ENCODE measurements at regions not wholly inside any gene's neighbourhood (a gene's known extent, or its start where the extent isn't known, plus 50 kb on each side); places are given as distances from the start of the nearest gene placed in this dataset.

GRCh38 chr2:123870881-123871276 lies 154.2 kb upstream of the CNTNAP5 start:
- Histone ChIP-seq H3K4me3 (replicated peaks in 1 of 3; ENCODE audit: low read depth in 2 of 3, low read length in 3 of 3) (no peak overlapping the region), H3K4me1 (ENCODE audit: control insufficient read depth in 1 of 2, insufficient read depth in 2 of 2, low read length in 2 of 2) (no peaks in the 10 kb centered on the region), H2AFZ (ENCODE audit: insufficient read depth, low read depth, low read length, poor library complexity, severe bottlenecking) (no peak overlapping the region), H3K9me3 (replicated peaks in 1 of 2; ENCODE audit: control insufficient read depth in 1 of 2, insufficient read depth in 1 of 2, low read length in 2 of 2) (peaks cover 3 to 13% of the 10 kb centered on the region in 2 donors), H3K4me2 (replicated peaks; ENCODE audit: extremely low read depth, low read length, poor library complexity, severe bottlenecking) (no peak overlapping the region), H3K27me3 (ENCODE audit: control insufficient read depth in 2 of 2, insufficient read depth in 2 of 2, low read length in 2 of 2) (no peaks in the 10 kb centered on the region), H4K20me1 (ENCODE audit: insufficient read depth, low read length) (no peaks in the 10 kb centered on the region), H3K27ac (ENCODE audit: low read depth in 1 of 2, low read length in 2 of 2) (no peak overlapping the region), H3K9ac (ENCODE audit: insufficient read depth, low read length, poor library complexity, severe bottlenecking) (no peak overlapping the region), H3K36me3 (replicated peaks in 1 of 2; ENCODE audit: control insufficient read depth in 1 of 2, insufficient read depth in 2 of 2, low read length in 2 of 2) (no peaks in the 10 kb centered on the region), H3K79me2 (ENCODE audit: insufficient read depth, low read length) (no peaks in the 10 kb centered on the region)
- Mint-ChIP-seq H3K36me3 (no peaks in the 10 kb centered on the region), H3K27me3 (ENCODE audit: low read depth in 3 of 3) (peaks cover 0 to 1% (median 0%) of the 10 kb centered on the region in 3 donors), H3K9me3 (peaks cover 2 to 12% (median 6%) of the 10 kb centered on the region in 7 donors), H3K27ac (no peak overlapping the region), H3K4me1 (no peaks in the 10 kb centered on the region), H3K4me3 (no peak overlapping the region)
- intact Hi-C loops (cut with micrococcal nuclease), result no loop called here
- no peak for DNase-seq
- 83% methylated on average over 4 of the region's 4 CpGs for WGBS (ENCODE audit: insufficient coverage)
- no peak for TF ChIP-seq CTCF (IDR thresholded peaks at IDR 0.05)

- no peak overlapping the region for H3K4me2 ChIP-seq (replicated peaks; ENCODE audit: extremely low read depth, low read length, poor library complexity, severe bottlenecking)
- no peak overlapping the region for H3K9ac ChIP-seq (ENCODE audit: insufficient read depth, low read length, poor library complexity, severe bottlenecking)
- H3K36me3 ChIP-seq (replicated peaks in 1 of 2; ENCODE audit: control insufficient read depth in 1 of 2, insufficient read depth in 2 of 2, low read length in 2 of 2), result no peaks in the 10 kb centered on the region
- no peak overlapping the region for H3K4me3 ChIP-seq (replicated peaks in 1 of 3; ENCODE audit: low read depth in 2 of 3, low read length in 3 of 3)
- Mint-ChIP-seq H3K36me3 (no peaks in the 10 kb centered on the region), H3K27me3 (ENCODE audit: low read depth in 3 of 3) (no peaks in the 10 kb centered on the region), H3K4me1 (no peaks in the 10 kb centered on the region), H3K9me3 (peaks cover 9 to 29% (median 17%) of the 10 kb centered on the region in 7 donors), H3K4me3 (no peak overlapping the region), H3K27ac (no peak overlapping the region)
- no peak for TF ChIP-seq CTCF (IDR thresholded peaks at IDR 0.05)
- no peak overlapping the region for H2AFZ ChIP-seq (ENCODE audit: insufficient read depth, low read depth, low read length, poor library complexity, severe bottlenecking)
- H4K20me1 ChIP-seq (ENCODE audit: insufficient read depth, low read length), result no peaks in the 10 kb centered on the region
- H3K27me3 ChIP-seq (ENCODE audit: control insufficient read depth in 2 of 2, insufficient read depth in 2 of 2, low read length in 2 of 2), result no peaks in the 10 kb centered on the region
- intact Hi-C loops (cut with micrococcal nuclease), result no loop called here
- DNase-seq, result no peak
- no peaks in the 10 kb centered on the region for H3K4me1 ChIP-seq (ENCODE audit: control insufficient read depth in 1 of 2, insufficient read depth in 2 of 2, low read length in 2 of 2)
- peaks cover 26 to 30% of the 10 kb centered on the region in 2 donors for H3K9me3 ChIP-seq (replicated peaks in 1 of 2; ENCODE audit: control insufficient read depth in 1 of 2, insufficient read depth in 1 of 2, low read length in 2 of 2)
- H3K79me2 ChIP-seq (ENCODE audit: insufficient read depth, low read length), result no peaks in the 10 kb centered on the region
- H3K27ac ChIP-seq (ENCODE audit: low read depth in 1 of 2, low read length in 2 of 2), result no peak overlapping the region
- WGBS (ENCODE audit: insufficient coverage), result 93% methylated on average over 2 of the region's 3 CpGs
Measured at GRCh38 chr2:123890148-123890547, 134.9 kb upstream of the CNTNAP5 start.

Data from CD14-positive monocyte (primary cell).